Right cardiac atrium (tissue), 5 donors: ENCODE measurements at regions not wholly inside any gene's neighbourhood (a gene's known extent, or its start where the extent isn't known, plus 50 kb on each side); places are given as distances from the start of the nearest gene placed in this dataset.

Experiments used
- ATAC-seq, 2 donors: fragments of 200-7000 bp; cut with Tn5 transposase; one replicate each; pipeline versions ENCODE4 v1.8.0 to v1.9.1; 2020; ENCODE audit warnings: moderate library complexity in 2 of 2, mild to moderate bottlenecking in 1 of 2
- DNase-seq, 3 donors: peaks; one replicate each; pipeline ENCODE4 v3.0.0-alpha.2; 2020
- H3K27ac ChIP-seq: one replicate; pipeline ENCODE4 v1.5.1; 2013; ENCODE audit warnings: mild to moderate bottlenecking, low read length, control low read depth, moderate library complexity
- H3K27me3 ChIP-seq: one replicate; pipeline ENCODE4 v1.6.1; 2013; ENCODE audit not compliant: control insufficient read depth, insufficient read depth
- H3K4me1 ChIP-seq: one replicate; pipeline ENCODE4 v1.6.1; 2013; ENCODE audit warnings: low read length; ENCODE audit not compliant: control insufficient read depth, insufficient read depth
- H3K4me3 ChIP-seq: one replicate; pipeline ENCODE4 v1.5.1; 2013; ENCODE audit warnings: low read length, control low read depth
- H3K9me3 ChIP-seq: one replicate; pipeline ENCODE4 v1.6.1; 2013; ENCODE audit warnings: low read length; ENCODE audit not compliant: control insufficient read depth
- WGBS: extraction: QIAGEN DNeasy Blood & Tissue Kit; methylation state at CpG from one replicate; pipeline ENCODE4 v1.1.7; 2013; 5-methylcytosine and 5-hydroxymethylcytosine counted together
- intact Hi-C, 4 donors: fragments of 100-400 bp; cut with DNase I; formaldehyde crosslinking; loops; one replicate each; pipeline versions ENCODE4 v1.11.0 to v1.14.0; 2022 to 2023
- donor health status: healthy with polysubstance abuse.
- donor health status: DM: no; HTN: yes; CAD: no.
- donor health status: DM: no; HTN: no; CAD: no.
- donor health status: DM: no; HTN: yes; CAD: no; lungs with severe emphysema.
- donor health status: DM: yes; HTN: yes; CAD: no.

DNA sequence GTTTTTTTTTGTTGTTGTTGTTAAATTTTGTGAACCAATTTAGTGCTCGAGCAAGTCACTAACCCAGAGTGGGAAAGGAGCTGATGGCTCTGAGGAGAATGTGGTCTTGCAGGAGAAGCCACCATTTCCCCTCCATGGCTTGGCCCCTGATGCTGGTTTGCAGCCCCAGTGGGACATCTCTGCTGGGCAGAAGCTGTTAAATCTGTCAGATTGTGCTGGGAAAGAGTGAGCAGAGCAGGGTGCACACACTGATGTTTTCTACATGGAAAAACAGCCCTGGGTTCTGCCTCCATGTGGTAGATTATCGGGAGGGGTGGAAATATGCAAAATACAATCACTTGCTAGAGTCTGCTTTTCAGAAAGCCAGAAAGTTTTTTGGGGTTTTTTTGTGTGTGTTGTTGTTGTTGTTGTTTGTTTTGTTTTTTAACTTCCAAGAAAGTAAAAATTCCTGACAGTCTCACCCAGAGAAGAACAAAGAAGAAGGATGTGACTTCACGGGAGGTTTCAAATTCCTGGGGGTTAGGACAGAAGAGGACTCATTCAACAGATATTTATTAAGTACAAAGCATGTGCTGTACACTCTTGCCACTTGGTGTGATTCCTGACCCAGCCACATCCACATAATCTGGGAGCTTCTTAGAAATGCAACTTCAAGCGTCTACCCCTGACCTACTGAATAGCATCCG, 133.7 kb downstream of the FOXB1 start:
- no peaks in the 10 kb centered on the region for H3K27me3 ChIP-seq
- no peaks in the 10 kb centered on the region for H3K4me1 ChIP-seq
- H3K9me3 ChIP-seq: no peaks in the 10 kb centered on the region
- intact Hi-C loops: no loop called here
- H3K4me3 ChIP-seq: no peak overlapping the region
- DNase-seq (no peak), ATAC-seq (no peak)
- H3K27ac ChIP-seq: no peak overlapping the region
- 56% methylated on average over 5 of the region's 5 CpGs for WGBS

DNA sequence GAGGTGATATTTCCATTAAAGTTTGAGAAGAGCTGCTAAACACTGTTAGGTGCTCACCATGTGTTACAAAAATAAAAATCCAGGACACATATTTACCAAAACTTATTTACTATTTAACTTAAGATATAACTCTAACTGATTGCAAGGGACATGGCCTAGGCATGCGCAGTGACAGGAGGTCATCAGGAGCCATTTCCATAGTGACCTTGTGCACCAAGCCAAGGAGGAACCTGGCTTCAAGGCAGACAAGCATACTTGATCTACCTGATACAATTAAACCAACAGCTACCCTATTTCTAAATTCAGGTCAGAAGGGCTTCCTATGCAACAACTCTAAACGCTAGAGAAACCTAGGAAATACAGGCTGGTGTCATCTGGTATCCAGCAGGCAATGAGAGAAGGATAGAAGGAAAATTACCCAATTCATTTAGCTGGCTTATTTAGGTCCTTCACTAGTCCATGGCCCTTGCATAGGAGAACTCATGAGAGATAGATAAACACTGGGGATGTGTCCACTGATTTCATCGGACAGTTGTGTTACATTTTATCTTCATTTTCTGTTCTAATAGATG, 134.4 kb downstream of the FOXB1 start:
- ATAC-seq (no peak), DNase-seq (no peak)
- 88% methylated on average over 3 of the region's 3 CpGs for WGBS
- no peaks in the 10 kb centered on the region for H3K27me3 ChIP-seq
- H3K4me3 ChIP-seq: no peak overlapping the region
- no peak overlapping the region for H3K27ac ChIP-seq
- no peaks in the 10 kb centered on the region for H3K9me3 ChIP-seq
- H3K4me1 ChIP-seq: no peaks in the 10 kb centered on the region
- intact Hi-C loops: no loop called here

DNA sequence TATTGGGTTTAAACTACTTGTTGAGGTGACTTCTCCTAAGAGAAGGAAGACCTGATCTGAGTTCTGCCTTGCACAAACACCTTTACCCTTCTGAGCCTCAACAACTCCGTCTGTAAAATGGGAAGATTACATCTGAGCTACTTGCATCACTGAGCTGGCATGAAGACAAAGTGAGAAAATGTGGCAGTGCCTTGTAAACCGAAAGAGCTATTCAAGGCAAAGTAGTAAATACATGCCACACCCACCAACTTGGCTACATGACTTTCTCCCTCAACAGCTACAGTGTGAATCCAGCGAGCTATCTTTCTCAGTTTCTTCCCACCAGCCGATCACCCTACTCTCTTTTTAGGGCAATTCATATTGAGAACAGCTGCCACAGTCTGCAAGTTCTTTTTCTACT, 148.3 kb downstream of the FOXB1 start:
- DNase-seq: no peak
- intact Hi-C loops: no loop called here
- no peaks in the 10 kb centered on the region for H3K4me1 ChIP-seq
- 82% methylated on average over 4 of the region's 4 CpGs for WGBS
- H3K27me3 ChIP-seq: no peaks in the 10 kb centered on the region
- no peaks in the 10 kb centered on the region for H3K9me3 ChIP-seq
- H3K4me3 ChIP-seq: no peak overlapping the region
- H3K27ac ChIP-seq: no peak overlapping the region
- ATAC-seq: no peak

DNA sequence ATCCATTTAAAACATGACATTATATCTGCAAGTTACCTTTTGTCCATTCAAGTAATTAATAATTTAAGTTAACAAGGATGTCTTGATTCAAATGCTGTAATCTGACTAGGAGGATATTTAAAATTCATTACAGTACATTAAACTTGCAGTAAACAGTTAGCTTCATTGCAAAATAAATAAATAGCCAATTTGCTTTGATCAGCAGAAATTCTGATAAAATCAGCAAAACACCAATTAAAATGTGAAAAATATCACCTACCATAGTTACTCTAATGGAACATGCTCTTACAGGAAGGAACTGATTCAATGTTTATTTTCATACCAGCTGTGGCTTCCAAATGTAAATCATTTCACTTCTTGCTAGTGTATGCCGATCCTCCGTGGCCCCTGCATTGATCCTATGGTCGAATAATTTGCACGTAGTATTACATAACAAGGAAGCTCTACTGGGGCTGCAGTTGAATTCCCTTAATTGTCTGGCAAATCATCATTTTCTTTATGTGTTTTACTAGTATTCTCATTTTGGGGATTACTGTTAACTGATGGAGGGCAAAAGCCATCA, 150.7 kb downstream of the FOXB1 start:
- H3K27me3 ChIP-seq: no peaks in the 10 kb centered on the region
- H3K4me3 ChIP-seq: no peak overlapping the region
- DNase-seq (no peak), ATAC-seq (no peak)
- H3K4me1 ChIP-seq: no peaks in the 10 kb centered on the region
- intact Hi-C loops: no loop called here
- WGBS: 54% methylated on average over 4 of the region's 4 CpGs
- H3K27ac ChIP-seq: no peak overlapping the region
- H3K9me3 ChIP-seq: no peaks in the 10 kb centered on the region

DNA sequence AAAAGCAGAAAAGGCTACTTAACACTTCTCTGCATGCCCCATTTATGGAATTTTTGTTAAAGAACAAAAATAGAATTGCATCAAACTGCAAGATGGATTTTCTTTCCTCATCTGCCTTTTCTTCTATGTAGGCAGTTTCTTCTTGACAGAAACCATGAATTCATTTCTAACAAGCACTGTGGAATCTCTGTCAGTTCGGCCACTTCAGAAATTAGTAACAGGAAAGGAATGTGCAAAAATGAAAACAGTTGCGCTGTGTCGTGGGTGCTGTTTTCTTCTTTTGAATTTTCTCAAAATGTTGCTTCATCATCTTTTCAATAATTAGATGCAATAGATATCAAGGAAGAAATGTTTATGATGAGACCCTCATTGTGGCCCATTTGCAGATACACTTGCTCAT, 151.6 kb downstream of the FOXB1 start:
- intact Hi-C loops: no loop called here
- H3K4me1 ChIP-seq: no peaks in the 10 kb centered on the region
- 44% methylated on average over 3 of the region's 3 CpGs for WGBS
- H3K27me3 ChIP-seq: no peaks in the 10 kb centered on the region
- DNase-seq (no peak), ATAC-seq (no peak)
- no peak overlapping the region for H3K4me3 ChIP-seq
- H3K9me3 ChIP-seq: no peaks in the 10 kb centered on the region
- no peak overlapping the region for H3K27ac ChIP-seq

DNA sequence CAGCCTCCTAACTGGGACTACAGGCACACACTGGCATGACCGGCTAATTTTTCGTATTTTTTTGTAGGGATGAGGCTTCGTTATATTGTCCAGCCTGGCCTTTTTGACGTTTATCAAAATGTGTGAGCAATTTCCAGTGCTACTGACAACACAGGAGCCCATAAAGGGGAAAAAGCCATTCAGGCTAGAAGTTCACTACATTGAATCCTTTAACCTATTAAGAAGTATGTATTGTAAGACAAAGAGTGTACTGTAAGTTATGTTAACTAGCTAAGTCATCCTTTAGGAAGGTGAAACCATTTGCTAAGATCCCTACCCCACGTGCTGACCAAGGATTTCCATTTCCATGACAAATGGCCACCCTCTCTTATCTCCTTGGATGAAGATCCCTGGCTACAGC, 156.8 kb downstream of the FOXB1 start:
- no peak for ATAC-seq
- Histone ChIP-seq H3K27me3 (no peaks in the 10 kb centered on the region), H3K4me1 (no peaks in the 10 kb centered on the region), H3K4me3 (no peak overlapping the region), H3K27ac (no peak overlapping the region), H3K9me3 (no peaks in the 10 kb centered on the region)
- intact Hi-C loops: no loop called here
- 71% methylated on average over 5 of the region's 5 CpGs for WGBS
- DNase-seq: no peak

DNA sequence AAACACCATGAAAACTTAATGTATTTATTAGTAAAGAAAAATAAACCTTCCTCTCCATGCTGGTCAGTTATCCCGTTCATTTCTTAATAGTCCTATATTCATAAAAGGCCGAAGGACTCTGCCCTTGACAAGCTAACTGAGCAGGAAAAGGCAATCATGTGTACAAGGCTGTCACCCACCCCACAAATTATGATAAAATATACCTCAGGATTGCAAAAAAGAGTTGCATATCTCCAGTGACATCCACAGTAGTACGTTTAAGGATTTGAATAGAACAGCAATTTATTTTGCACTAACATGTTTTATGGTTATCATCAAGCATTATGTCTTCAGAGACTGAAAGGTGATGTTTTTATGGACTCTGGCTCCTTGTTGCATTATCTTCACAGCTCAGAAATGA, 157.6 kb downstream of the FOXB1 start:
- Histone ChIP-seq H3K27me3 (no peaks in the 10 kb centered on the region), H3K4me1 (no peaks in the 10 kb centered on the region), H3K4me3 (no peak overlapping the region), H3K9me3 (no peaks in the 10 kb centered on the region), H3K27ac (no peak overlapping the region)
- DNase-seq (no peak), ATAC-seq (no peak)
- WGBS: 66% methylated on average over 3 of the region's 3 CpGs
- intact Hi-C loops: no loop called here

DNA sequence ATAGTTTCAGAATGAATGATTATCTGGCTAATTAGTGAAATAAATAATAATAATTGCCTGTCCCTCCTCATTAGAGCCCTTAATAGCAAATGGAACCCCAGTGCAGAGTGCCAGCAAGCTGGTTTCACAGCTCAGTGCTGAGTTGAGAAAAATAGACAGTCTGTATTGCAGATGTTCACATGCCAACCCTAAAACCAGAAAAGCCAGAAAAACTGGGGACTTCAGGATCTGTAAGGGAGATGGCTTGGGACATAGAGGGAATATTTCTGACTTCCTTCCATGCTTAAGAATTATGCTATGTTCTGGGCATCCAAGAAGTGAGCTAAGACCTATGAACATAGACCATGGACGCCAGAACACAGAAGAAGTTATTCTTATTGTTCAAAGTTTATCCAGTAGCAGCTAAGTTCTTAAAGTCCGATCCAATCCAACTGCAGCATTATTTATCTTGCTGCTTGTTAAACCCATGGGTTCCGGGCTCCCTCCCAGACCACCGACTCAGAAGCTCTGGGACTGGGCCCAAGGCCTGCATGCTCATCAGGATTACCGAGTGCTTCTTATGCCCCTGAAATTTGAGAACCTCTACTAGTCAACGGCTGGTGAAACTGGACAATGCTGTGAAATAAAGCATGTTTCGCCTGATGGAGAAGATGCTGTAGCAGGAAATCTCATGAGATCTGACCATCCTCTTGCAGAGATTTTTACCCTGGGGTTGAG, 158.3 kb downstream of the FOXB1 start:
- ATAC-seq (no peak), DNase-seq (no peak)
- Histone ChIP-seq H3K27me3 (no peaks in the 10 kb centered on the region), H3K4me1 (no peaks in the 10 kb centered on the region), H3K27ac (no peak overlapping the region), H3K9me3 (no peaks in the 10 kb centered on the region), H3K4me3 (no peak overlapping the region)
- 72% methylated on average over 7 of the region's 7 CpGs for WGBS
- intact Hi-C loops: no loop called here

DNA sequence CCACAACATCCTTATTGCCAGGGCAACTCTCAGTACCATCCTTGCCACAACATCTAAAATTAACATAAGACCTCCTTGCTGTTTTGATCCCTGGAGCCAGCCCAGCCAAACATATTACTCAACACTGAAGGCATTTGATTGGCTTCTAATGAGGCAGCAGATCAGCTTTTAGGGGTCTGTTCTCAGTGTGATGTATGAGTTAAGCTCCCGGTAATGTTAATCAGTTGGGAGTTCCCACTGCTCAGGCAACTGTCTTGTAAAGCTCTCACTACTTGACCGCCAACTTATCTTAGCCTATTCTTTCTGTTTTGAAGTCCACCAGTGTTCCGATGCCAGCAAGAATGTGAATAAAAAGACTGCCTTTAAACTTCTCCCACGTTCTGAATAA, 158.9 kb downstream of the FOXB1 start:
- Histone ChIP-seq H3K4me3 (no peak overlapping the region), H3K27me3 (no peaks in the 10 kb centered on the region), H3K9me3 (no peaks in the 10 kb centered on the region), H3K27ac (no peak overlapping the region), H3K4me1 (no peaks in the 10 kb centered on the region)
- intact Hi-C loops: no loop called here
- ATAC-seq (no peak), DNase-seq (no peak)
- 54% methylated on average over 4 of the region's 4 CpGs for WGBS

DNA sequence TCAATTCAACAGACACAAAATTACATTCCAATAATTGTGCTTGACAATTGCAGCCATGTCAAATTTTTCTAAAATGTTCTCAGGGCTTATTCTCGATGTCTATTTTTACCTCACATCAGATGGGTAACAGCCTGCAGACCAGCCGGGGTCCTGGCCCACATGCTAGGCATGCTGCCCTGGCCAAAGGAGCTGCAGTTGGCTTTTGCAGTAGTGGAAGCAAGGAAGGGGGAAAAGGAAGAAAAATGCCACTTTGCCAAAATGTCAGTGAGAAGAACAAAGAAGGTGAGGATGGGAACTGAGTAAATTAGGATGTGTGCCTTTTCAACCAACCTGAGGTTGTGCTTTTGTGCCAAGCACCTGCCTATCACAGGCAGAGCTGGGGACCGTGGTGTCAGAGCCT, 161.0 kb downstream of the FOXB1 start:
- WGBS: 86% methylated on average over 3 of the region's 3 CpGs
- H3K27ac ChIP-seq: no peak overlapping the region
- no peak for ATAC-seq
- H3K27me3 ChIP-seq: no peaks in the 10 kb centered on the region
- no peak overlapping the region for H3K4me3 ChIP-seq
- H3K9me3 ChIP-seq: no peaks in the 10 kb centered on the region
- DNase-seq: no peak
- intact Hi-C loops: no loop called here
- no peaks in the 10 kb centered on the region for H3K4me1 ChIP-seq

DNA sequence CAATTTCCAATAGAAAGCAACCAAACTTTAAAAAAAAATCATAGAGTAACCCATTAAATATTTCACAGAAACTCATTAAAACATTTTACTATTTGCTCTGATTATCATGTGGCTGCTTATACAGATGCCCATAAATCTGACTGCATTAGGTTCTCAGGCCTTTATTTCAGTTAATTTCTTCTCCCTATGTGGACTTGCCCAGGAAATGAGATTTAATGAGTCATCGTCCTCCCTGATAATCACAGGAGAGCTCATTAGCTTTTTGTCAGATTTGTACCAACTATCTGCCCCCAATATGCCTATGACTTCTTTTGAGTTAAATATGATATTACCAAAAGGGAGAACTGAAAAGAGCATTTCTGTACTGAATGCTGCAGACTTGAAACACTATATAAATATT, 168.0 kb downstream of the FOXB1 start:
- Histone ChIP-seq H3K4me3 (no peak overlapping the region), H3K4me1 (no peaks in the 10 kb centered on the region), H3K27ac (no peak overlapping the region), H3K9me3 (no peaks in the 10 kb centered on the region), H3K27me3 (no peaks in the 10 kb centered on the region)
- DNase-seq (no peak), ATAC-seq (no peak)
- 20% methylated on average over 1 of the region's 1 CpG for WGBS
- intact Hi-C loops: no loop called here
